ENCODE measurements at regions not wholly inside any gene's neighbourhood (a gene's known extent, or its start where the extent isn't known, plus 50 kb on each side); places are given as distances from the start of the nearest gene placed in this dataset.

DNA sequence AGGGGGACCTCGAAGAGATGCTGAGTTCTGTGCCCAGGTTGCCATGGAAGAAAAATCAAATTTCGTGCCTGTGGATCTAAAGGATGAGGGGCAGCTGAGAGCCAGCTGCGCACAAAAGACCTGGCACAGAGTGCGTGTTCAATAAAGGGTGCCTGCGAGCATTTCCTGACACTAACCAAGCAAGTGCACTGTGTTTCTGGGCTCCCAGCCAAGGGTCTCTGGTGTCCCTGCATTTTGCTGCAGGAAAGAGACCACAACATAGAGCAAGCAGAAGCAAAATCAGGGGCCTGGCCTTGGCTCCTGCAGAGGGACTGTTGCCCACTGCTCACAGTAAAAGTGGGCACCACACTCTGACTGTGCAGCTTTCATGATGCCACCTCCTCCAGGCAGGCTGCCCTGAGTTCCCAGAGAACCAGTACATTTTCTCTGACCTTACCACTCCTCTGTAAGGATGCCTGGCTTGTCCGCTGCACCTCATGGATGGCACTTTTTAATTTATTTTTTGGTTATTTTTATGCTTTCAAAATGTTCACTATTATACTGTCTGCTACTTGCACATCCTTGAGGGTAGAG, 70.8 kb upstream of the GPR12 start:
- TF ChIP-seq, protein P1, sequence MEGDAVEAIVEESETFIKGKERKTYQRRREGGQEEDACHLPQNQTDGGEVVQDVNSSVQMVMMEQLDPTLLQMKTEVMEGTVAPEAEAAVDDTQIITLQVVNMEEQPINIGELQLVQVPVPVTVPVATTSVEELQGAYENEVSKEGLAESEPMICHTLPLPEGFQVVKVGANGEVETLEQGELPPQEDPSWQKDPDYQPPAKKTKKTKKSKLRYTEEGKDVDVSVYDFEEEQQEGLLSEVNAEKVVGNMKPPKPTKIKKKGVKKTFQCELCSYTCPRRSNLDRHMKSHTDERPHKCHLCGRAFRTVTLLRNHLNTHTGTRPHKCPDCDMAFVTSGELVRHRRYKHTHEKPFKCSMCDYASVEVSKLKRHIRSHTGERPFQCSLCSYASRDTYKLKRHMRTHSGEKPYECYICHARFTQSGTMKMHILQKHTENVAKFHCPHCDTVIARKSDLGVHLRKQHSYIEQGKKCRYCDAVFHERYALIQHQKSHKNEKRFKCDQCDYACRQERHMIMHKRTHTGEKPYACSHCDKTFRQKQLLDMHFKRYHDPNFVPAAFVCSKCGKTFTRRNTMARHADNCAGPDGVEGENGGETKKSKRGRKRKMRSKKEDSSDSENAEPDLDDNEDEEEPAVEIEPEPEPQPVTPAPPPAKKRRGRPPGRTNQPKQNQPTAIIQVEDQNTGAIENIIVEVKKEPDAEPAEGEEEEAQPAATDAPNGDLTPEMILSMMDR (IDR thresholded peaks at IDR 0.05) = no peak
- TF ChIP-seq POLR2A (IDR thresholded peaks at IDR 0.05) = no peak

Data from breast epithelium (tissue), 3 donors.